Transverse colon (tissue), 3 donors: ENCODE measurements at regions not wholly inside any gene's neighbourhood (a gene's known extent, or its start where the extent isn't known, plus 50 kb on each side); places are given as distances from the start of the nearest gene placed in this dataset.
"Not testable (repeated sequence)": the region's sequence is repeated elsewhere in the genome, so short reads cannot be mapped to it uniquely, and the experiment has no call there.

Experiments used
- EP300 ChIP-seq: sonication (generic); formaldehyde crosslinking; IDR thresholded peaks from one replicate; pipeline ENCODE4 v1.6.1; 2017; ENCODE audit warnings: antibody characterized with exemption, low read depth
- TF ChIP-seq, protein P1 (sequence below), 5 experiments: fragments of 200-600 bp in 3 of 5; fragments of 450-650 bp in 2 of 5; sonication (generic) in 3 of 5; IDR thresholded peaks; 1 replicate in 2 of 5; 2 replicates in 3 of 5; pipeline ENCODE4 v1.5.1; 2016 to 2017; ENCODE audit warnings: antibody characterized with exemption in 5 of 5, inconsistent platforms in 3 of 5, mild to moderate bottlenecking in 2 of 5, moderate library complexity in 1 of 5

DNA sequence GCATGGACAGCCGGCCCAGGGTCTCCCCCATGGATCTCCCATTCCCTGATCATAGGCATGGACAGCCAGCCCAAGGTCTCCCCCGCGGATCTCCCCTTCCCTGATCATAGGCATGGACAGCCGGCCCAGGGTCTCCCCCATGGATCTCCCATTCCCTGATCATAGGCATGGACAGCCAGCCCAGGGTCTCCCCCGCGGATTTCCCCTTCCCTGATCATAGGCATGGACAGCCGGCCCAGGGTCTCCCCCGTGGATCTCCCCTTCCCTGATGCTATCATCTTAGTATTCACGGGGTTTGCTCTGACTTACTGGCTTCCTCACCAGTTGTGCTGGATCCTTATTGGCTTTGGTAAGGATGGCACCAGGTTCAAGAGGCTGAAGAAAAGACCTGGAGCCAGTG lies 769.4 kb upstream of the TPTE start:
- TF ChIP-seq, protein P1, sequence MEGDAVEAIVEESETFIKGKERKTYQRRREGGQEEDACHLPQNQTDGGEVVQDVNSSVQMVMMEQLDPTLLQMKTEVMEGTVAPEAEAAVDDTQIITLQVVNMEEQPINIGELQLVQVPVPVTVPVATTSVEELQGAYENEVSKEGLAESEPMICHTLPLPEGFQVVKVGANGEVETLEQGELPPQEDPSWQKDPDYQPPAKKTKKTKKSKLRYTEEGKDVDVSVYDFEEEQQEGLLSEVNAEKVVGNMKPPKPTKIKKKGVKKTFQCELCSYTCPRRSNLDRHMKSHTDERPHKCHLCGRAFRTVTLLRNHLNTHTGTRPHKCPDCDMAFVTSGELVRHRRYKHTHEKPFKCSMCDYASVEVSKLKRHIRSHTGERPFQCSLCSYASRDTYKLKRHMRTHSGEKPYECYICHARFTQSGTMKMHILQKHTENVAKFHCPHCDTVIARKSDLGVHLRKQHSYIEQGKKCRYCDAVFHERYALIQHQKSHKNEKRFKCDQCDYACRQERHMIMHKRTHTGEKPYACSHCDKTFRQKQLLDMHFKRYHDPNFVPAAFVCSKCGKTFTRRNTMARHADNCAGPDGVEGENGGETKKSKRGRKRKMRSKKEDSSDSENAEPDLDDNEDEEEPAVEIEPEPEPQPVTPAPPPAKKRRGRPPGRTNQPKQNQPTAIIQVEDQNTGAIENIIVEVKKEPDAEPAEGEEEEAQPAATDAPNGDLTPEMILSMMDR (IDR thresholded peaks at IDR 0.05) = not testable (repeated sequence)
- not testable (repeated sequence) for TF ChIP-seq EP300
